Astrocyte (in vitro differentiated cells and primary cell): ENCODE measurements at regions not wholly inside any gene's neighbourhood (a gene's known extent, or its start where the extent isn't known, plus 50 kb on each side); places are given as distances from the start of the nearest gene placed in this dataset.

Experiments
- CTCF ChIP-seq: IDR thresholded peaks from 2 replicates; pipeline ENCODE4 v1.5.1; 2011; ENCODE audit warnings: low read depth, mild to moderate bottlenecking, inconsistent platforms, low read length, moderate library complexity; ENCODE audit not compliant: insufficient read depth
- EZH2 ChIP-seq: IDR thresholded peaks from 2 replicates; pipeline ENCODE4 v1.6.1; 2012; ENCODE audit warnings: mild to moderate bottlenecking, low read length, inconsistent platforms; ENCODE audit not compliant: insufficient read depth

- TF ChIP-seq CTCF (no peak), EZH2 (no peak)
Observed at GRCh38 chr2:18245375-18245774, 315.1 kb downstream of the RDH14 start.
